ENCODE measurements at regions not wholly inside any gene's neighbourhood (a gene's known extent, or its start where the extent isn't known, plus 50 kb on each side); places are given as distances from the start of the nearest gene placed in this dataset.

DNA sequence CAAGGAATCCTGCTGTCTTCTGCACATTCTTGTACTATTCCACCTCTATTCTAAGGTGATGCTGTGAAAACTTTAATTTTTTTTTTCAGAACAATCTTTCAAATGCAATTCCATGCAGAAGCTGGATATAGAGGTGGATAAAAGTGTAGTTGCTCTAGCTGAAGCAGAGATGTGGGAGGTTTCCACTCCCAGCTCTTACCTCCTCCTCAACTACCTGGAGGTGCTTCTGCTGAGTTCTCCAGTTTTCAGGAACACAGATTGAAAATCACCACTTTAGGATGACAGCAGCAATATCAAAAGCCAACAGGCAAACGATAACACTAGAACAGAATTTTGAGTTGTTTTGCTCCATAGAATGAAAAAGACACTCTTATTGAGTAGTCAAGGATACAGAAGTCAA lies 51.1 kb upstream of the FAM98A start:
- no peak overlapping the region for H3K27ac ChIP-seq
- POLR2A ChIA-PET (ENCODE audit: low non-redundant PET): interaction anchor here (0.6 kb wide), 1 partner anchor 17 kb away, joined by 3 read pairs; no protein-coding TSS in a partner anchor
- DNase-seq (ENCODE audit: low spot score): no peak
- CTCF ChIA-PET: interaction anchor here (0.6 kb wide), 1 partner anchor 362 kb away, joined by 3 read pairs; no protein-coding TSS in a partner anchor
- TF ChIP-seq, protein P1, sequence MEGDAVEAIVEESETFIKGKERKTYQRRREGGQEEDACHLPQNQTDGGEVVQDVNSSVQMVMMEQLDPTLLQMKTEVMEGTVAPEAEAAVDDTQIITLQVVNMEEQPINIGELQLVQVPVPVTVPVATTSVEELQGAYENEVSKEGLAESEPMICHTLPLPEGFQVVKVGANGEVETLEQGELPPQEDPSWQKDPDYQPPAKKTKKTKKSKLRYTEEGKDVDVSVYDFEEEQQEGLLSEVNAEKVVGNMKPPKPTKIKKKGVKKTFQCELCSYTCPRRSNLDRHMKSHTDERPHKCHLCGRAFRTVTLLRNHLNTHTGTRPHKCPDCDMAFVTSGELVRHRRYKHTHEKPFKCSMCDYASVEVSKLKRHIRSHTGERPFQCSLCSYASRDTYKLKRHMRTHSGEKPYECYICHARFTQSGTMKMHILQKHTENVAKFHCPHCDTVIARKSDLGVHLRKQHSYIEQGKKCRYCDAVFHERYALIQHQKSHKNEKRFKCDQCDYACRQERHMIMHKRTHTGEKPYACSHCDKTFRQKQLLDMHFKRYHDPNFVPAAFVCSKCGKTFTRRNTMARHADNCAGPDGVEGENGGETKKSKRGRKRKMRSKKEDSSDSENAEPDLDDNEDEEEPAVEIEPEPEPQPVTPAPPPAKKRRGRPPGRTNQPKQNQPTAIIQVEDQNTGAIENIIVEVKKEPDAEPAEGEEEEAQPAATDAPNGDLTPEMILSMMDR (conservative IDR thresholded peaks at IDR 0.05; ENCODE audit: low read depth): no peak
